GM18909 (cell line): ENCODE measurements at regions not wholly inside any gene's neighbourhood (a gene's known extent, or its start where the extent isn't known, plus 50 kb on each side); places are given as distances from the start of the nearest gene placed in this dataset.
A peak's percentile ranks its signal among the peaks of the same experiment; 100 is the strongest.

Source experiments
- ATAC-seq: cut with Tn5 transposase; IDR thresholded peaks from one replicate; pipeline ENCODE4 v1.9.1; 2021; ENCODE audit warnings: mild to moderate bottlenecking; ENCODE audit not compliant: unreplicated experiment, poor library complexity

GRCh38 chr14:22422238-22422637 is 166.8 kb downstream of the DAD1 start:
- no peak for ATAC-seq

DNA sequence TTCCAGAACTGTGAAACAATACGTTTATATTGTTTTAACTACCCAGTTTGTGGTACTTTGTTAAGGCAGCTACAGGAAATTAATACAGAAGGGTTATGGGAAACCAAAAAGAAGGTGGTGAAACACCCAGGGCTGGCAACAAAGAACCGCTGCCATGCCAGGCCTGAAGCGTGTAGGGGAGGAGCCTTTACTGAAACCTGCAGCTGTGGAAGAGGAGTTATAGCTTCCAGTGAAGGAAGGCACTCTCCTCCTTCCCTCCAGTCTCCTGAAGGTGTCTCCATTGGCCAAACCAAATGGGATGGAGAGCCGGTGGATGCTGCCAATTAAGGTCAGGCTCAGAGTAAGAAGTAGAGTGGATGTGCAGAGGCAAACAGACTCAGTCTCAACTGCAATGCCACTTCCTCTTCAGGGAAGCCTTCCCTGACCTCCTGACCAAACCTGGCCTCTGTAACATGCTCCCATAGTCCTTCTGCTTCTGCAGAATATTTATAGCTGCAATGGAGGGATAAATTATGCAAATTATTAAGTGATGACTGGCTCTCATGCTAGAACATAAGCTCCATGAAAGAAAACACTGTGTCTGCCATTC is 168.3 kb downstream of the DAD1 start:
- no peak for ATAC-seq

GRCh38 chr14:22419620-22420019 is 169.4 kb downstream of the DAD1 start:
- ATAC-seq = no peak

GRCh38 chr14:22418631-22419030 is 170.4 kb downstream of the DAD1 start:
- peak; percentile 73 for ATAC-seq

- ATAC-seq = no peak
Observed at GRCh38 chr14:22417914-22418313, 171.1 kb downstream of the DAD1 start.

- no peak for ATAC-seq
Observed at GRCh38 chr14:22416193-22416592, 172.8 kb downstream of the DAD1 start.

GRCh38 chr14:22415605-22415959 is 173.4 kb downstream of the DAD1 start:
- ATAC-seq = no peak

- ATAC-seq = no peak
Observed at GRCh38 chr14:22414876-22415604, 174.0 kb downstream of the DAD1 start.

DNA sequence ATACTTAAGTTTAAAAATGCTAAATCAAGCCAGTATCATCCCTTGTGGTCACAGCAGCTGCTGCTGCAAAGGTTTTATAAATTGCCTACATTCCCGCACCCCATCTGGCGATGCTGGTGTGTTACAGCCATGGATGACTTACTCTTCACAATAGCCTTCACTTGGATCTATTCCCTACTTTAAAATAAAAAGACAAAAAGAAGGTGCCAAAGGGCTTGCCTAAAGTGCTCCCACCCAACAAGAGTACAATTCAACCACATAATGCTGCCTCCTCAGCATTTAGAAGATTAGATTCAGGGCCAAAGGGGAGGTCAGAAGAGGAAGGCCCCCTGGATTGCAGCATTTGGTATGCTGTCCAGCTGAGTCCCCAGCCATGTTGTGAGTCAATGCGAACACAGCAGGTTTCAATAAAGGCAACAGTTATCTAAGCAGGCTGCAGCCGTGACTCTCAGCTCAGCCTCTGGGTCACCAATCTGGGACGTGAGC is 176.1 kb downstream of the DAD1 start:
- ATAC-seq = no peak

DNA sequence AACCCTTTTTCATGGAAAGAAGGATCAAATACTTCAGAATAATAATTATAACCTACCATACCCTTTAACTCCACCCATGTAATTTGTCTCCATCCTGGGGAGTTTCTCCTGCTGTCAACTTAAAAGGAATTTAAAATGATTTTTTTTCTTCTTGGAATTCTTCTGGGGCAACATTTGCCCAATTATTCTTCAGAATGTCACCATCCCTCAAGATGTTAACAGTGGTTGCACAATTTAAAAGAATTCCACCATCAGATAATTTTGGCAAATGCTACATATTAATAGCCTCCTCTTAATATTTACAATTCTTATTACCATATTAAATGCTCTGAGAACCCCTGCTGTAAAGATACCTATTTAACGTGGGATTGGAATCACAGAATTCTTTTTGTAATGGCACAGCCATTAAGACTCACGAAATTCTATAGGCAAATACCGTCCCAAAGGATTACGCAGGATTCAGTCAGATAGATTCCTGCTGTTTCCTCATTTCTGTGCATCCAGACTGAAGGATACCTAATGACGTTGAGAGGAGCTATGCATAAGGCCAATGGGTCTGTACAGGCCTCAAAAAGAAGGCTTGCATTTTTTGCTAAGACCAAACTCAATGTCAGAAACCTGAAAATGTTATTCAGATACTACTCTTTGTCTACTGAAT is 177.5 kb downstream of the DAD1 start:
- no peak for ATAC-seq

- ATAC-seq = no peak
Observed at GRCh38 chr14:22410497-22410896, 178.5 kb downstream of the DAD1 start.

GRCh38 chr14:22409006-22409405 is 180.0 kb downstream of the DAD1 start:
- no peak for ATAC-seq

DNA sequence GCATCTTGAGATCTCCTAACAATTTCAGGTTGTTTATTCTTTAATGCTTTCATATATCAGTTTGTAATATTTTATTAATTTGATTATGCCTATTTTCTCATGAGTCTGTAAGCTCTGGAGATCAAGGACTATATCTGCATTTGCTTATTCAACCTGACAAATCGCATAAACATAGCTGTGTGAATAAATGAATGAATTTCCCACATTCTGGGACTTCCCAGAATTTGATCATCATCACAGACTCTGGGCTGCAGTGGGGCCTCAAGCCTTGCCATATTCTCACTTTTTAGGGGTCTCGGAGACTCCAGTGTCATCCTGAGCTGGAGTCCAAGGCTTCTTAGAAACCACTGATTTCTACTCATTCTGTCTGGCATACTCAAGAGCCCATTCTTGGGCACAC is 180.5 kb downstream of the DAD1 start:
- no peak for ATAC-seq

DNA sequence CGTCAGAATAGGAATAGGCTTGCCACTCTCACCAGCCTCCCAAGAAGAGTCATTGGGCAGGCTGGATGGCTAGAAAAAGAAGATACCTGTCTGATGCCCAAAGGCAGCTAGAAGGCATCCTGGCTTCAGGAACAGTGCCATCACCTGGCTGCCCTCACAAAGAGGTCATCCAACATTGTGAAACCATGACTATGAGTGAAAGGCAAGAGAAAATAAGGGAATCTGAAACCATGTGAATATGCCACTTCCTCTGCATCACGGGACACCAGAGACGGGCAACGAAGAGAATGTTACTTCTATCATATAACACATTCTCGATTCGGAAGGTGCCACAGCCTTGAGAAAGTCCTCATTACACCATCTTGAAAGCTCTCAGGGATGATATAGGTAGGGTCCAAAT is 182.0 kb downstream of the DAD1 start:
- ATAC-seq = no peak

- no peak for ATAC-seq
Observed at GRCh38 chr14:22405201-22405600, 183.8 kb downstream of the DAD1 start.

- ATAC-seq = no peak
Observed at GRCh38 chr14:22403296-22403695, 185.7 kb downstream of the DAD1 start.

DNA sequence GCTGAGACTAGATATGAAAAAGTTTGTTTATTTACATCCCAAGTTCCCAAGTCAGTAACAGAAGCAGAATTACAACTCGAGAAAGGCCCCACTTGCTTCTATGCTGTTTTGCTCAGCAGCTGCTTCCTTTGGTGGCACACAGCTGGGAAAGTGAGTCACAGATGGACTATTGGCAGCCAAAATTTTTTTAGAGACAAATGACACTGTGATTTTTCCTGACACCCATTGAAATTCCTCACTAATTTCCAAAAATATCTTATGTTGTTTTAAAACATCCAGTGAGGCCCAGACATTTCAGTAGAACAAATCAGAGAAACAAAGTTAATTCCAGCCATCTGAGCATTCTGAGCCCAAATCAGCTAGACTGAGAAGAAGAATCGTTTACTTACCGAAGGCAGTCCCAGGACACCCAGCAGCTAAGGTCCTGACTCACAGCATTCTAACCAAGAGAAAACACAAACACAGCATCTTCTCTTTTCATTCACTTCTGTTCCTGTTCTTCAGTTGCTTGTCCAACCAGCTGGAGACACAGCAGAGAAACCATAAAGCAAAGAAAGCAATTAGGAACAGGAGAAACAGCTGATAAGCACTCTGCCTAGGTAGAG is 188.3 kb downstream of the DAD1 start:
- ATAC-seq = no peak

DNA sequence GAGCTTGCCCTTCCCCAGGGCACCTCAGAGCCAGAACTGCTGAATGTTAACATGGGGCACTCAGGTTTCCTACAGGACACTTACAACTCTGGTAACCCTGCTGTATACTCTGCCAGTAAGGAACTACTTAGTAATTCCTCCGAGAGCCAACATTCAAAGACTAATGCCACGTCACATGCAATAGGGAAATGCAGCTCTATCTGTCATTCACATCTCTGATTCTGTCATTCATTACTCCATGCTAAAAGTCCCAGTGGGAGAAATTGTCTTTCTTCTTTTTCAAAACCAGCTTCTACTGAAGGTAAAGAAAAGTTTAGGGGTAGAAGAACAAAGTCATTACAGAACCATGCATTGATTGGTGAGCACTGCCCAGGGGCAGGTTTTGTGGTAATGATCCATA is 189.2 kb downstream of the DAD1 start:
- no peak for ATAC-seq

GRCh38 chr14:22397221-22397737 is 191.7 kb downstream of the DAD1 start:
- ATAC-seq = no peak

- ATAC-seq = no peak
Observed at GRCh38 chr14:22395803-22396202, 193.2 kb downstream of the DAD1 start.

DNA sequence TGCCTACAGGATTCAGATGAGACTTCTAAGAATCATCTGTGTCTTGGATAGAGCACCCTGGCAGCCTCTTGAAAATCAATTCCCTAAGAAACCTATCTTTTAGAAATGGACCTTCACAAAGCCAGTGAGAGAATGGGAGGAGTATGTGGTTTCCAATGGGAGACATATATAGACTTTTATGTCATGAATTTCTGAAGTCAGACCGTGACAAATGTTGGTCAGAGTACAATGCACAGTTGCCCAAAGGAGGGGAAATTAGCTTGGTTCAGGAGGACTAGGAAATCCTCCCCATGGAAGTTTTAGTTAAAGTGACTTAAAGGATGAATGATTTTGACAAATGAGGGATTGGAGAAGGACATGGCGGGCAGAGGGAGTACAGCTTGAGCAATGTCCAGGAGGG is 194.4 kb downstream of the DAD1 start:
- ATAC-seq = no peak
